ENCODE measurements at regions not wholly inside any gene's neighbourhood (a gene's known extent, or its start where the extent isn't known, plus 50 kb on each side); places are given as distances from the start of the nearest gene placed in this dataset.

DNA sequence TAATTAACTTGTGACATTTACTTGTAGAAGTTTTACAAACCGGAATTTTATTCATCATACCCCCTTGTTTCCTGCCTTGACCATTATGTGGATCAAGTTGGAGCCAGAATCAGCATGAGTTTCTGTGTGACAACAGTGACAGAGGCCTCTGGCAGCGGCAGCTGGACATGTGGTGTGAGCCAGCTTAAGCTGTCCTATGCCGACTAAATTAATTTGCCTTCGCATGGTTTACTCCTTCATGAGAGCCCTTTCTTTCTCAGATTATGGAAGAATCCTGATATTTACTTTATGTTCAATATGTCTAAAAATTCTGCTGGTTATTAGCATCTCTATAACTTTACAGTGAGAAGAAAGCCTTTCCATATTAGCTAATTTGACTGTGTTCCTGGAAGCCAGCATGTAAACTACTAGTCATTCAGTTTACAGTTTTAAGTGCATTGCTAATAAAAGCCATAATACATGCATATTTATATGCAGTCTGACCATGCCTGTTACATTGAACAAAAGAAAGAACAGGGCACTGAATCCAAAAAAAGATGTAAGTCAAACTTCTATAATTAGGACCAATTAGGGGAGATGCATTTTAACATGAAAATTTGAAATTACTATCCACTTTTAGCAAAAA is 495.8 kb upstream of the ACVR2A start:
- TF ChIP-seq, protein P1, sequence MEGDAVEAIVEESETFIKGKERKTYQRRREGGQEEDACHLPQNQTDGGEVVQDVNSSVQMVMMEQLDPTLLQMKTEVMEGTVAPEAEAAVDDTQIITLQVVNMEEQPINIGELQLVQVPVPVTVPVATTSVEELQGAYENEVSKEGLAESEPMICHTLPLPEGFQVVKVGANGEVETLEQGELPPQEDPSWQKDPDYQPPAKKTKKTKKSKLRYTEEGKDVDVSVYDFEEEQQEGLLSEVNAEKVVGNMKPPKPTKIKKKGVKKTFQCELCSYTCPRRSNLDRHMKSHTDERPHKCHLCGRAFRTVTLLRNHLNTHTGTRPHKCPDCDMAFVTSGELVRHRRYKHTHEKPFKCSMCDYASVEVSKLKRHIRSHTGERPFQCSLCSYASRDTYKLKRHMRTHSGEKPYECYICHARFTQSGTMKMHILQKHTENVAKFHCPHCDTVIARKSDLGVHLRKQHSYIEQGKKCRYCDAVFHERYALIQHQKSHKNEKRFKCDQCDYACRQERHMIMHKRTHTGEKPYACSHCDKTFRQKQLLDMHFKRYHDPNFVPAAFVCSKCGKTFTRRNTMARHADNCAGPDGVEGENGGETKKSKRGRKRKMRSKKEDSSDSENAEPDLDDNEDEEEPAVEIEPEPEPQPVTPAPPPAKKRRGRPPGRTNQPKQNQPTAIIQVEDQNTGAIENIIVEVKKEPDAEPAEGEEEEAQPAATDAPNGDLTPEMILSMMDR (IDR thresholded peaks at IDR 0.05) = no peak
- TF ChIP-seq POLR2A (IDR thresholded peaks at IDR 0.05) = no peak
